ENCODE measurements at regions not wholly inside any gene's neighbourhood (a gene's known extent, or its start where the extent isn't known, plus 50 kb on each side); places are given as distances from the start of the nearest gene placed in this dataset.

GRCh38 chr12:92259291-92259690 is 113.6 kb upstream of the BTG1 start:
- TF ChIP-seq CTCF (conservative IDR thresholded peaks at IDR 0.05; ENCODE audit: low read length) (no peak), EZH2phosphoT487 (IDR thresholded peaks at IDR 0.05; ENCODE audit: borderline replicate concordance, low read depth, low read length) (no peak)

Measured in OCI-LY7 (cell line).